Right lobe of liver (tissue), 6 donors: ENCODE measurements at regions not wholly inside any gene's neighbourhood (a gene's known extent, or its start where the extent isn't known, plus 50 kb on each side); places are given as distances from the start of the nearest gene placed in this dataset.
A peak's percentile ranks its signal among the peaks of the same experiment; 100 is the strongest.
"Not testable (repeated sequence)": the region's sequence is repeated elsewhere in the genome, so short reads cannot be mapped to it uniquely, and the experiment has no call there.

ENCODE experiments used
- ATAC-seq, 4 donors: fragments of 200-7000 bp; cut with Tn5 transposase; one replicate each; pipeline ENCODE4 v1.9.1; 2020; ENCODE audit warnings: mild to moderate bottlenecking in 4 of 4, moderate library complexity in 4 of 4
- DNase-seq, 3 donors: peaks; one replicate each; pipeline ENCODE4 v3.0.0-alpha.2; 2020
- H3K27ac ChIP-seq, 3 donors: fragments of 200-600 bp; one replicate each; pipeline ENCODE4 v1.8.0; 2022
- H3K27me3 ChIP-seq, 2 donors: fragments of 200-600 bp; one replicate each; pipeline ENCODE4 v1.8.0; 2022
- H3K36me3 ChIP-seq, 4 donors: fragments of 200-600 bp; sonication (generic) in 1 of 4; one replicate each; pipeline versions ENCODE4 v1.5.1 to v1.8.0; 2017 to 2022; ENCODE audit warnings: control low read depth in 1 of 4
- H3K4me1 ChIP-seq, 4 donors: fragments of 200-600 bp; sonication (generic) in 1 of 4; one replicate each; pipeline versions ENCODE4 v1.5.1 to v1.8.0; 2017 to 2022; ENCODE audit warnings: control low read depth in 1 of 4
- H3K4me3 ChIP-seq, 3 donors: fragments of 200-600 bp; one replicate each; pipeline ENCODE4 v1.8.0; 2022
- H3K9me3 ChIP-seq, 4 donors: fragments of 200-600 bp; sonication (generic) in 1 of 4; one replicate each; pipeline versions ENCODE4 v1.5.1 to v1.8.0; 2017 to 2022; ENCODE audit warnings: control low read depth in 1 of 4
- CTCF ChIP-seq, 4 donors: fragments of 200-600 bp in 3 of 4; fragments of 450-650 bp in 1 of 4; IDR thresholded peaks; one replicate each; pipeline versions ENCODE4 v1.5.1 to v1.8.0; 2016 to 2022; ENCODE audit warnings: antibody characterized with exemption in 4 of 4, mild to moderate bottlenecking in 2 of 4
- POLR2A ChIP-seq: fragments of 450-650 bp; IDR thresholded peaks from one replicate; pipeline ENCODE4 v1.6.1; 2017; ENCODE audit warnings: antibody characterized with exemption, mild to moderate bottlenecking
- WGBS: methylation state at CpG from one replicate; pipeline ENCODE4 v1.1.6; 2018; ENCODE audit warnings: low coverage, low lambda C conversion rate; ENCODE audit not compliant: insufficient coverage; ENCODE audit errors: missing lambda C conversion rate; 5-methylcytosine and 5-hydroxymethylcytosine counted together
- intact Hi-C, 2 donors: fragments of 100-400 bp; cut with DNase I; formaldehyde crosslinking; loops; one replicate each; pipeline versions ENCODE4 v1.11.2 to v1.14.1; 2022
- donor health status: DM: no; HTN: yes; CAD: no.
- donor health status: DM: no; HTN: no; CAD: no.
- donor health status: DM: no; HTN: no; CAD: no.
- donor health status: DM: no; HTN: yes; CAD: no.
- donor health status: DM: no; HTN: yes; CAD: no.

GRCh38 chr15:24835301-24835700 lies 119.5 kb upstream of the SNRPN start:
- DNase-seq (no peak), ATAC-seq (no peak)
- no peak overlapping the region for H3K4me3 ChIP-seq
- H3K4me1 ChIP-seq: no peaks in the 10 kb centered on the region
- H3K36me3 ChIP-seq: no peaks in the 10 kb centered on the region
- 38% methylated on average over 1 of the region's 1 CpG for WGBS
- TF ChIP-seq CTCF (IDR thresholded peaks at IDR 0.05) (no peak), POLR2A (no peak)
- H3K27me3 ChIP-seq: no peaks in the 10 kb centered on the region
- H3K9me3 ChIP-seq: no peaks in the 10 kb centered on the region
- intact Hi-C loops: no loop called here
- no peak overlapping the region for H3K27ac ChIP-seq

- 33% methylated on average over 17 of the region's 39 CpGs for WGBS
- ATAC-seq (peak in 2 of 4 donors; percentile 21 to 37), DNase-seq (no peak)
- H3K36me3 ChIP-seq: no peaks in the 10 kb centered on the region
- intact Hi-C loops: no loop called here
- TF ChIP-seq CTCF (IDR thresholded peaks at IDR 0.05) (no peak), POLR2A (no peak)
- H3K27ac ChIP-seq: no peak overlapping the region
- H3K4me3 ChIP-seq: peak overlapping the region in 1 of 3 donors; percentile 23
- no peaks in the 10 kb centered on the region for H3K4me1 ChIP-seq
- H3K27me3 ChIP-seq: no peaks in the 10 kb centered on the region
- peaks cover 0 to 4% (median 0%) of the 10 kb centered on the region in 4 donors for H3K9me3 ChIP-seq
Measured at GRCh38 chr15:24848050-24848449, 106.7 kb upstream of the SNRPN start.

- Histone ChIP-seq H3K27ac (no peak overlapping the region), H3K27me3 (no peaks in the 10 kb centered on the region), H3K9me3 (no peaks in the 10 kb centered on the region), H3K4me3 (no peak overlapping the region), H3K4me1 (no peaks in the 10 kb centered on the region), H3K36me3 (no peaks in the 10 kb centered on the region)
- no peak for ATAC-seq
- intact Hi-C loops: no loop called here
- no peak for DNase-seq
- TF ChIP-seq POLR2A: no peak
- TF ChIP-seq CTCF (IDR thresholded peaks at IDR 0.05): no peak
- WGBS: 24% methylated on average over 18 of the region's 18 CpGs
Measured at GRCh38 chr15:24856397-24857390, 98.1 kb upstream of the SNRPN start.

- Histone ChIP-seq H3K27ac (no peak overlapping the region), H3K4me3 (no peak overlapping the region), H3K4me1 (no peaks in the 10 kb centered on the region), H3K27me3 (no peaks in the 10 kb centered on the region), H3K9me3 (no peaks in the 10 kb centered on the region), H3K36me3 (no peaks in the 10 kb centered on the region)
- ATAC-seq: peak in 1 of 4 donors; percentile 60
- TF ChIP-seq CTCF (IDR thresholded peaks at IDR 0.05) (no peak), POLR2A (no peak)
- intact Hi-C loops: no loop called here
- WGBS: 46% methylated on average over 5 of the region's 5 CpGs
- no peak for DNase-seq
Measured at GRCh38 chr15:24857763-24858162, 97.0 kb upstream of the SNRPN start.

- H3K4me3 ChIP-seq, H3K4me1 ChIP-seq, H3K27ac ChIP-seq, ATAC-seq, H3K9me3 ChIP-seq, intact Hi-C loops, H3K36me3 ChIP-seq, DNase-seq, H3K27me3 ChIP-seq: not testable (repeated sequence)
- WGBS: 56% methylated on average over 4 of the region's 4 CpGs
Measured at GRCh38 chr15:24858183-24858582, 96.6 kb upstream of the SNRPN start.
